22Rv1 (cell line): ENCODE measurements at regions not wholly inside any gene's neighbourhood (a gene's known extent, or its start where the extent isn't known, plus 50 kb on each side); places are given as distances from the start of the nearest gene placed in this dataset.

ENCODE experiments used
- ZFX ChIP-seq: fragments of 450-650 bp; IDR thresholded peaks from 2 replicates; pipeline ENCODE4 v1.6.1; 2017; ENCODE audit warnings: antibody characterized with exemption, borderline replicate concordance
- TF ChIP-seq, protein P1 (sequence below): fragments of 450-650 bp; IDR thresholded peaks from 2 replicates; pipeline ENCODE4 v1.5.1; 2017; ENCODE audit warnings: mild to moderate bottlenecking

GRCh38 chr6:94196891-94197290 lies 777.5 kb upstream of the EPHA7 start:
- TF ChIP-seq, protein P1, sequence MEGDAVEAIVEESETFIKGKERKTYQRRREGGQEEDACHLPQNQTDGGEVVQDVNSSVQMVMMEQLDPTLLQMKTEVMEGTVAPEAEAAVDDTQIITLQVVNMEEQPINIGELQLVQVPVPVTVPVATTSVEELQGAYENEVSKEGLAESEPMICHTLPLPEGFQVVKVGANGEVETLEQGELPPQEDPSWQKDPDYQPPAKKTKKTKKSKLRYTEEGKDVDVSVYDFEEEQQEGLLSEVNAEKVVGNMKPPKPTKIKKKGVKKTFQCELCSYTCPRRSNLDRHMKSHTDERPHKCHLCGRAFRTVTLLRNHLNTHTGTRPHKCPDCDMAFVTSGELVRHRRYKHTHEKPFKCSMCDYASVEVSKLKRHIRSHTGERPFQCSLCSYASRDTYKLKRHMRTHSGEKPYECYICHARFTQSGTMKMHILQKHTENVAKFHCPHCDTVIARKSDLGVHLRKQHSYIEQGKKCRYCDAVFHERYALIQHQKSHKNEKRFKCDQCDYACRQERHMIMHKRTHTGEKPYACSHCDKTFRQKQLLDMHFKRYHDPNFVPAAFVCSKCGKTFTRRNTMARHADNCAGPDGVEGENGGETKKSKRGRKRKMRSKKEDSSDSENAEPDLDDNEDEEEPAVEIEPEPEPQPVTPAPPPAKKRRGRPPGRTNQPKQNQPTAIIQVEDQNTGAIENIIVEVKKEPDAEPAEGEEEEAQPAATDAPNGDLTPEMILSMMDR: no peak
- no peak for TF ChIP-seq ZFX
